ENCODE measurements at regions not wholly inside any gene's neighbourhood (a gene's known extent, or its start where the extent isn't known, plus 50 kb on each side); places are given as distances from the start of the nearest gene placed in this dataset.
A peak's percentile ranks its signal among the peaks of the same experiment; 100 is the strongest.

GRCh38 chr17:70796757-70797156 lies 627.4 kb downstream of the KCNJ2 start:
- WGBS, 5 donors, result 62 to 82% (median 75%) methylated on average over 4 of the region's 4 CpGs
- H3K4me1 ChIP-seq, result no peaks in the 10 kb centered on the region
- H3K27ac ChIP-seq, result no peak overlapping the region
- H3K4me3 ChIP-seq, result no peak overlapping the region
- no peak for TF ChIP-seq CTCF (IDR thresholded peaks at IDR 0.05)
- no peak for TF ChIP-seq POLR2A (IDR thresholded peaks at IDR 0.05)
- TF ChIP-seq POLR2AphosphoS5 (IDR thresholded peaks at IDR 0.05), result no peak
- no peak for TF ChIP-seq EP300 (IDR thresholded peaks at IDR 0.05)
- no peak for DNase-seq
- no peaks in the 10 kb centered on the region for H3K9me3 ChIP-seq
- H3K27me3 ChIP-seq, result no peaks in the 10 kb centered on the region
- intact Hi-C loops (cut with DNase I; ENCODE audit: low total_unique reads), result no loop called here
- H3K36me3 ChIP-seq, result no peaks in the 10 kb centered on the region

DNA sequence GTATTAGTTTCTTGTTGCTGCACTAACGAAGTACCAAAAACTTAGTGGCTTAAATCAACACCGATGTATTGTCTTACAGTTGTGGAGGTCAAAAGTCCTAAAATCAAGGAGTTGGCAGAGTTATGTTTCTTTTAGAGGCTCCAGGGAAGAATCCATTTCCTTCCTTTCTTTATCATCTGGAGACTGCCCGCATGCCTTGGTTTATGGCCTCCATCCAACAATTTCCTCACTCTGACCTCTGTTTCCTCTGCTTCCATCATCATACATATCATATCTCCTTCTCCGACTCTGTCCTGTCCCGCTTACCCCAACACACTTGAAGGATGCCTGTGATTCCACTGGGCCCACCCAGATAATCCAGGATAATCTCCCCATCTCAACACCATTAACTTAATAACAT lies 627.8 kb downstream of the KCNJ2 start:
- Histone ChIP-seq H3K4me1 (no peaks in the 10 kb centered on the region), H3K4me3 (no peak overlapping the region)

GRCh38 chr17:70804161-70804560 lies 634.8 kb downstream of the KCNJ2 start:
- intact Hi-C loops (cut with DNase I; ENCODE audit: low total_unique reads), result no loop called here
- no peak for DNase-seq
- H3K4me3 ChIP-seq, result no peak overlapping the region
- H3K27ac ChIP-seq, result no peak overlapping the region
- H3K36me3 ChIP-seq, result no peaks in the 10 kb centered on the region
- H3K9me3 ChIP-seq, result no peaks in the 10 kb centered on the region
- no peaks in the 10 kb centered on the region for H3K27me3 ChIP-seq
- no peaks in the 10 kb centered on the region for H3K4me1 ChIP-seq
- TF ChIP-seq POLR2A (IDR thresholded peaks at IDR 0.05), result no peak
- TF ChIP-seq CTCF (IDR thresholded peaks at IDR 0.05), result no peak
- TF ChIP-seq EP300 (IDR thresholded peaks at IDR 0.05), result no peak

More for the DNA sequence above, 627.8 kb downstream of the KCNJ2 start:
- Histone ChIP-seq H3K27me3 (no peaks in the 10 kb centered on the region), H3K36me3 (no peaks in the 10 kb centered on the region), H3K27ac (no peak overlapping the region), H3K9me3 (no peaks in the 10 kb centered on the region)
- no peak for DNase-seq
- intact Hi-C loops (cut with DNase I; ENCODE audit: low total_unique reads), result no loop called here
- TF ChIP-seq EP300 (IDR thresholded peaks at IDR 0.05), result no peak
- no peak for TF ChIP-seq CTCF (IDR thresholded peaks at IDR 0.05)
- no peak for TF ChIP-seq POLR2A (IDR thresholded peaks at IDR 0.05)
- no peak for TF ChIP-seq POLR2AphosphoS5 (IDR thresholded peaks at IDR 0.05)
- WGBS, 5 donors, result 69 to 79% (median 71%) methylated on average over 5 of the region's 5 CpGs

GRCh38 chr17:70808596-70808995 lies 639.3 kb downstream of the KCNJ2 start:
- WGBS, 5 donors, result 73 to 95% (median 75%) methylated on average over 2 of the region's 2 CpGs
- TF ChIP-seq CTCF (IDR thresholded peaks at IDR 0.05) (peak in 1 of 7 experiments; percentile 13), POLR2A (IDR thresholded peaks at IDR 0.05) (no peak)
- Histone ChIP-seq H3K36me3 (no peaks in the 10 kb centered on the region), H3K4me1 (no peaks in the 10 kb centered on the region), H3K9me3 (no peaks in the 10 kb centered on the region), H3K4me3 (no peak overlapping the region), H3K27ac (no peak overlapping the region), H3K27me3 (no peaks in the 10 kb centered on the region)
- intact Hi-C loops (cut with DNase I; ENCODE audit: low total_unique reads), result no loop called here
- DNase-seq, result no peak

- intact Hi-C loops (cut with DNase I; ENCODE audit: low total_unique reads), result no loop called here
- 24 to 48% (median 34%) methylated on average over 1 of the region's 1 CpG for WGBS, 5 donors
- H3K9me3 ChIP-seq, result no peaks in the 10 kb centered on the region
Observed at GRCh38 chr17:70810609-70811008, 641.3 kb downstream of the KCNJ2 start.

More at GRCh38 chr17:70810609-70811008, 641.3 kb downstream of the KCNJ2 start:
- no peak for DNase-seq
- H3K36me3 ChIP-seq, result no peaks in the 10 kb centered on the region
- no peak for TF ChIP-seq CTCF (IDR thresholded peaks at IDR 0.05)
- TF ChIP-seq POLR2AphosphoS5 (IDR thresholded peaks at IDR 0.05), result no peak
- no peak for TF ChIP-seq EP300 (IDR thresholded peaks at IDR 0.05)
- TF ChIP-seq POLR2A (IDR thresholded peaks at IDR 0.05), result no peak
- no peaks in the 10 kb centered on the region for H3K27me3 ChIP-seq
- no peak overlapping the region for H3K27ac ChIP-seq
- no peaks in the 10 kb centered on the region for H3K4me1 ChIP-seq
- no peak overlapping the region for H3K4me3 ChIP-seq

Measured in stomach (tissue), 8 donors.